IPS-20b (cell line): ENCODE measurements at regions not wholly inside any gene's neighbourhood (a gene's known extent, or its start where the extent isn't known, plus 50 kb on each side); places are given as distances from the start of the nearest gene placed in this dataset.

Experiments used
- H3K27ac ChIP-seq: one replicate; pipeline ENCODE4 v1.5.1; 2013; ENCODE audit warnings: low read length
- H3K27me3 ChIP-seq: 2 replicates; pipeline ENCODE4 v1.6.1; 2013; ENCODE audit warnings: mild to moderate bottlenecking, low read length, inconsistent platforms; ENCODE audit not compliant: insufficient read depth
- H3K36me3 ChIP-seq: 2 replicates; pipeline ENCODE4 v1.6.1; 2013; ENCODE audit warnings: low read depth, mild to moderate bottlenecking, inconsistent platforms, low read length, moderate library complexity; ENCODE audit not compliant: insufficient read depth
- H3K4me1 ChIP-seq: 2 replicates; pipeline ENCODE4 v1.6.1; 2013; ENCODE audit warnings: mild to moderate bottlenecking, control low read depth, inconsistent platforms, low read length, moderate library complexity; ENCODE audit not compliant: insufficient read depth
- H3K4me3 ChIP-seq: 2 replicates; pipeline ENCODE4 v1.5.1; 2013; ENCODE audit warnings: mild to moderate bottlenecking, low read length, inconsistent platforms
- H3K9ac ChIP-seq: 2 replicates; pipeline ENCODE4 v1.6.1; 2013; ENCODE audit warnings: low read depth, mild to moderate bottlenecking, inconsistent platforms, low read length, moderate library complexity
- H3K9me3 ChIP-seq: 2 replicates; pipeline ENCODE4 v1.6.1; 2013; ENCODE audit warnings: mild to moderate bottlenecking, low read depth, low read length, inconsistent platforms; ENCODE audit not compliant: insufficient read depth

- Histone ChIP-seq H3K27me3 (no peaks in the 10 kb centered on the region), H3K27ac (no peak overlapping the region), H3K9me3 (no peaks in the 10 kb centered on the region), H3K9ac (no peak overlapping the region), H3K36me3 (no peaks in the 10 kb centered on the region), H3K4me3 (peak overlapping the region; percentile 5; the same call in 1 of the 2 replicates), H3K4me1 (peaks cover 18% of the 10 kb centered on the region; the same call in 1 of the 2 replicates)
Measured at GRCh38 chr16:52874042-52874441, 178.7 kb downstream of the CHD9NB start.

GRCh38 chr16:52872731-52873130 is 180.0 kb downstream of the CHD9NB start:
- Histone ChIP-seq H3K4me3 (no peak overlapping the region), H3K27ac (no peak overlapping the region), H3K27me3 (no peaks in the 10 kb centered on the region), H3K9ac (no peak overlapping the region), H3K4me1 (peaks cover 18% of the 10 kb centered on the region; the same call in 1 of the 2 replicates), H3K9me3 (no peaks in the 10 kb centered on the region), H3K36me3 (no peaks in the 10 kb centered on the region)

DNA sequence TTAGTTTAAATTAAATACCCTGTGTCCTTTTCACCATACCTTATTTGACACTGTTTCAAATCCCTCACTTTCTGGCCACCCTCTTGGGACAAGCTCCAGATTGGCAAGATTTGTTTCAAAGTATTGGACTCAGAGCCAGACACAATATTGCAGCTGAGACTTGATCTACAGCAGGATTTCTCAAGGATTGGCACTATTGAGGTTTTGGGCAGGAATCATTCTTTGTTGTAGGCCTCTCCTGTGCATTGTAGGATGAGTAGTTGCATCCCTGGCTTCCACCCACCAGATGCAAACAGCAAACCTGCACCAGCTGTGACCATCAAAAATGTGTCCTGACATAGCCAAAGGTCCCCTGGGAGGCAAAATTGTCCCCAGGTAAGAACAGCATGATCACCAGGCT is 181.2 kb downstream of the CHD9NB start:
- H3K36me3 ChIP-seq = no peaks in the 10 kb centered on the region
- no peak overlapping the region for H3K27ac ChIP-seq
- H3K9ac ChIP-seq = no peak overlapping the region
- peaks cover 18% of the 10 kb centered on the region; the same call in 1 of the 2 replicates for H3K4me1 ChIP-seq
- no peaks in the 10 kb centered on the region for H3K9me3 ChIP-seq
- H3K27me3 ChIP-seq = no peaks in the 10 kb centered on the region
- no peak overlapping the region for H3K4me3 ChIP-seq

DNA sequence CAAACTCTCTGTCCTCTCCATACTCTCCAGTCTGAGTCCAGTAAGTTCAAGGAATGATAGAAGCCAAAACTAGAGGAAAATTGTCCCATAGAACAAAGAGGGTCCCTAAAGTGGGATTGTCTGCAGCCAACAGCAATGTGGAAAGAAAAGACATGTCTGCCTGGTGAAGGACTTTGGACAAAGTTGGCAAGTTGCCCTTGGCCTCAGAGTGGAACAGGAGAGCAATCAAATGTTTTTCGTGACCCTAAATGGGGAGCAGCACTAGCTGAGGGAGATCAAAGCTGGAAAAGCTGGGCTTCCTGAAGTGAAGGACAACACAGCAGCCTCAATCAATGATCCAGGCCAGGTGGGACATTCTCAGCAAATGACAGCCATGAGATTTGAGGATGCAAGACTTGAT is 183.5 kb downstream of the CHD9NB start:
- H3K36me3 ChIP-seq = no peaks in the 10 kb centered on the region
- peaks cover 15% of the 10 kb centered on the region; the same call in 1 of the 2 replicates for H3K4me1 ChIP-seq
- no peak overlapping the region for H3K4me3 ChIP-seq
- H3K27ac ChIP-seq = no peak overlapping the region
- no peaks in the 10 kb centered on the region for H3K27me3 ChIP-seq
- H3K9me3 ChIP-seq = no peaks in the 10 kb centered on the region
- no peak overlapping the region for H3K9ac ChIP-seq

GRCh38 chr16:52863000-52863399 is 189.7 kb downstream of the CHD9NB start:
- Histone ChIP-seq H3K4me1 (peaks cover 4% of the 10 kb centered on the region; the same call in 1 of the 2 replicates), H3K27me3 (no peaks in the 10 kb centered on the region), H3K27ac (no peak overlapping the region), H3K9me3 (no peaks in the 10 kb centered on the region), H3K9ac (no peak overlapping the region), H3K36me3 (no peaks in the 10 kb centered on the region), H3K4me3 (no peak overlapping the region)

DNA sequence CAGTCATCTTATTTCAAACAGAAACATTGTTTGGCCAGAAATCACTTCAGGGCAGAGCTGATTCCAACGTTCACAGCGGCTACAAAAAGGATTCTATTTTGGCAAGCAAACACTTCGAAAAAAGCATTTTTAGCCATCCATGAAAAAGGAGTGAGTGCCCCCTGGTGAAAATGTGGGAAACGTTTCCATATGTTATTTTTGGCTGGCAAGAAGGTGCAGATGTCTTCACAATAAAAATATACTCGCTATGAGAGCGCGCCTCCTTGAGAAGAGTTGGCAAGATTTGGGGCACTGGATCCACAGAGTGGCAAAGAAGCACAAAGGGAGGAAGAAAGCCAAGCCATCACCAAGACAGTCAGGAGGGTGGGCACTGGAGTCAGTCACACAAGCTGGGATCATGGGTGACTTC is 191.1 kb downstream of the CHD9NB start:
- peaks cover 4% of the 10 kb centered on the region; the same call in 1 of the 2 replicates for H3K4me1 ChIP-seq
- no peak overlapping the region for H3K4me3 ChIP-seq
- no peaks in the 10 kb centered on the region for H3K36me3 ChIP-seq
- no peaks in the 10 kb centered on the region for H3K27me3 ChIP-seq
- H3K9me3 ChIP-seq = no peaks in the 10 kb centered on the region
- no peak overlapping the region for H3K9ac ChIP-seq
- H3K27ac ChIP-seq = no peak overlapping the region

DNA sequence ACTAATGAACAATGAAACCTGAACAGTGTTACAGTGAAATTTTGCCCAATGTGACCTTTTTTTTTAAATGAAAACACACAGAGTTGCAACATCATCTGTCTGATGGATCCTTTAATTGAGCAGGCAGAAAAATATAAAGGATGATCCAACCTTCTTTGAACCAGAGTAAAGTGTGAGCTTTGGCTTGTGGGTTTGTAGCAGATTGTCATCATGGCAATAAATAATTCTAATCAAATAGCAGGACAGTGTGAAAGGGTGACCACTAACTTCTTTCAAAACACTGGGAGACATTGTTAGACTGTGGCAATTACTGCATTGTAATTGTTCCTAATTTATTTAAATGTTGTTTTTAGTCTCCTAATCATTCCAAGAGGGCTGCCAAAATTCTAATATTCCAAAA is 197.2 kb downstream of the CHD9NB start:
- H3K27ac ChIP-seq = no peak overlapping the region
- no peak overlapping the region for H3K4me3 ChIP-seq
- no peak overlapping the region for H3K9ac ChIP-seq
- no peaks in the 10 kb centered on the region for H3K36me3 ChIP-seq
- H3K4me1 ChIP-seq = peaks cover 4% of the 10 kb centered on the region; the same call in 1 of the 2 replicates
- no peaks in the 10 kb centered on the region for H3K27me3 ChIP-seq
- H3K9me3 ChIP-seq = no peaks in the 10 kb centered on the region

- H3K27me3 ChIP-seq = no peaks in the 10 kb centered on the region
- H3K9me3 ChIP-seq = no peaks in the 10 kb centered on the region
- H3K9ac ChIP-seq = no peak overlapping the region
Measured at GRCh38 chr16:52852978-52853377, 199.7 kb downstream of the CHD9NB start.

DNA sequence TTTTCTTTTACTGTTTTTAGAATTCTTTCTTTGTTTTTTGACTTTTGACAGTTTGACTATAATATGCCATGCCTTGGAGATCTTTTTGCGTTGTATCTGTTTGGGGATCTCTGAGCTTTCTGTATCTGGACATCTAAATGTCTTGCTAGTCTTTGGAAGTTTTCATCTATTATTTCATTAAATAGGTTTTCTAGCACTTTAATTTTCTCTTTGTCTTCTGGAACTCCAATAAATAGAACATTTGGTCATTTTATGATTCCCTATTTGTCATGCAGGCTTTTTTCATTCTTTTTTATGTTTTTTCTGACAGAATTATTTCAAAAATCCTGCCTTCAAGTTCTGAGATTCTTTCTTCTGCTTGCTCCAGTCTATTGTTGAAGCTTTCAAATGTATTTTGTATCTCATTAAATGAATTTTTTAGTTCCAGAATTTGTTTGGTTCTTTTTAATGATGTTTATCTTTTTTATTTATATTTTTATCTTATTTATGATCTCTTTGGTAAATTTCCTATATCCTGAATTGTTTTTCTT is 201.4 kb downstream of the CHD9NB start:
- Histone ChIP-seq H3K36me3 (no peaks in the 10 kb centered on the region), H3K27me3 (no peaks in the 10 kb centered on the region), H3K27ac (no peak overlapping the region), H3K9me3 (no peaks in the 10 kb centered on the region), H3K4me1 (no peaks in the 10 kb centered on the region), H3K4me3 (no peak overlapping the region), H3K9ac (no peak overlapping the region)

More at GRCh38 chr16:52852978-52853377, 199.7 kb downstream of the CHD9NB start:
- Histone ChIP-seq H3K27ac (no peak overlapping the region), H3K36me3 (no peaks in the 10 kb centered on the region), H3K4me1 (no peaks in the 10 kb centered on the region), H3K4me3 (no peak overlapping the region)

GRCh38 chr16:52843381-52843780 is 209.3 kb downstream of the CHD9NB start:
- Histone ChIP-seq H3K27me3 (no peaks in the 10 kb centered on the region), H3K9me3 (no peaks in the 10 kb centered on the region), H3K4me1 (no peaks in the 10 kb centered on the region), H3K36me3 (no peaks in the 10 kb centered on the region), H3K27ac (no peak overlapping the region), H3K4me3 (no peak overlapping the region), H3K9ac (no peak overlapping the region)

GRCh38 chr16:52837251-52837650 is 215.4 kb downstream of the CHD9NB start:
- no peak overlapping the region for H3K4me3 ChIP-seq
- no peak overlapping the region for H3K27ac ChIP-seq
- no peaks in the 10 kb centered on the region for H3K4me1 ChIP-seq
- H3K36me3 ChIP-seq = no peaks in the 10 kb centered on the region
- H3K9me3 ChIP-seq = no peaks in the 10 kb centered on the region
- H3K9ac ChIP-seq = no peak overlapping the region
- H3K27me3 ChIP-seq = no peaks in the 10 kb centered on the region

- no peak overlapping the region for H3K27ac ChIP-seq
- H3K4me1 ChIP-seq = no peaks in the 10 kb centered on the region
- no peak overlapping the region for H3K4me3 ChIP-seq
- H3K27me3 ChIP-seq = no peaks in the 10 kb centered on the region
- H3K9me3 ChIP-seq = no peaks in the 10 kb centered on the region
- H3K36me3 ChIP-seq = no peaks in the 10 kb centered on the region
- H3K9ac ChIP-seq = no peak overlapping the region
Measured at GRCh38 chr16:52834736-52835465, 217.8 kb downstream of the CHD9NB start.
